Astrocyte of the cerebellum (primary cell): ENCODE measurements at regions not wholly inside any gene's neighbourhood (a gene's known extent, or its start where the extent isn't known, plus 50 kb on each side); places are given as distances from the start of the nearest gene placed in this dataset.
A peak's percentile ranks its signal among the peaks of the same experiment; 100 is the strongest.
"Not testable (repeated sequence)": the region's sequence is repeated elsewhere in the genome, so short reads cannot be mapped to it uniquely, and the experiment has no call there.

Experiments used
- DNase-seq: peaks from one replicate; pipeline ENCODE4 v3.0.0-alpha.2; 2011; ENCODE audit warnings: low read depth
- H3K4me3 ChIP-seq: 2 replicates; pipeline ENCODE4 v1.5.1; 2011; ENCODE audit warnings: mild to moderate bottlenecking, low read depth, low read length, moderate library complexity
- in situ Hi-C: cut with HindIII; loops from 2 replicates; pipeline ENCODE4 v1.10.0; 2017; ENCODE audit warnings: low sequenced_read_pairs

- DNase-seq, H3K4me3 ChIP-seq, in situ Hi-C loops: not testable (repeated sequence)
Measured at GRCh38 chr9:66266856-66267430, 530.0 kb downstream of the FOXD4L4 start.

- DNase-seq, in situ Hi-C loops, H3K4me3 ChIP-seq: not testable (repeated sequence)
Measured at GRCh38 chr9:66267684-66268083, 530.7 kb downstream of the FOXD4L4 start.

- DNase-seq, H3K4me3 ChIP-seq, in situ Hi-C loops: not testable (repeated sequence)
Measured at GRCh38 chr9:66269024-66269423, 532.1 kb downstream of the FOXD4L4 start.

- in situ Hi-C loops, DNase-seq: not testable (repeated sequence)
- H3K4me3 ChIP-seq: peak overlapping the region; percentile 45
Measured at GRCh38 chr9:66269783-66270182, 532.8 kb downstream of the FOXD4L4 start.

GRCh38 chr9:66278809-66279208, 541.9 kb downstream of the FOXD4L4 start:
- in situ Hi-C loops, DNase-seq, H3K4me3 ChIP-seq: not testable (repeated sequence)
